B cell (primary cell): ENCODE measurements at regions not wholly inside any gene's neighbourhood (a gene's known extent, or its start where the extent isn't known, plus 50 kb on each side); places are given as distances from the start of the nearest gene placed in this dataset.

Experiments used
- ATAC-seq: fragments of 200-7000 bp; cut with Tn5 transposase; one replicate; pipeline ENCODE4 v1.10.0; 2021; ENCODE audit warnings: low read depth, mild to moderate bottlenecking, moderate number of reproducible peaks, moderate library complexity
- CTCF ChIA-PET: fragments of 350-600 bp; sonication (Branson Sonifier 250); formaldehyde crosslinking; loops from one replicate; lab custom pipeline; 2021; ENCODE audit warnings: antibody characterized with exemption, inconsistent platforms; lab: Charles Lee
- POLR2A ChIA-PET: fragments of 350-600 bp; sonication (Branson Sonifier 250); formaldehyde crosslinking; loops from one replicate; lab custom pipeline; 2021; ENCODE audit warnings: antibody characterized with exemption; lab: Charles Lee
- DNase-seq: peaks from one replicate; pipeline ENCODE4 v3.0.0; 2013
- H2AFZ ChIP-seq: 2 replicates; pipeline ENCODE4 v1.6.1; 2012; ENCODE audit warnings: mild to moderate bottlenecking, low read depth, low read length; ENCODE audit not compliant: insufficient read depth, poor library complexity, severe bottlenecking
- H3K27ac ChIP-seq, 2 donors: 1 replicate in 1 of 2; 2 replicates in 1 of 2; pipeline ENCODE4 v1.5.1; 2012 to 2013; ENCODE audit warnings: low read length in 2 of 2, mild to moderate bottlenecking in 2 of 2, moderate library complexity in 1 of 2
- H3K27me3 ChIP-seq, 4 experiments: fragments of 200-600 bp in 1 of 4; sonication (generic) in 1 of 4; replicated peaks in 1 of 4; 1 replicate in 2 of 4; 2 replicates in 2 of 4; pipeline versions ENCODE4 v1.6.1 to v1.7.0; 2013 to 2016; ENCODE audit warnings: low read length in 3 of 4, mild to moderate bottlenecking in 2 of 4, mixed read lengths in 1 of 4, moderate library complexity in 1 of 4; ENCODE audit not compliant: insufficient read depth in 4 of 4, control insufficient read depth in 3 of 4; ENCODE audit errors: control extremely low read depth in 1 of 4
- H3K36me3 ChIP-seq, 2 experiments: replicated peaks in 1 of 2; 1 replicate in 1 of 2; 2 replicates in 1 of 2; pipeline versions ENCODE4 v1.6.1 to v1.7.1; 2013; ENCODE audit warnings: low read length in 1 of 2; ENCODE audit not compliant: insufficient read depth in 2 of 2, control insufficient read depth in 1 of 2; ENCODE audit errors: control extremely low read depth in 1 of 2, extremely low read depth in 1 of 2
- H3K4me1 ChIP-seq, 2 donors: fragments of 200-600 bp in 1 of 2; sonication (generic) in 1 of 2; 1 replicate in 1 of 2; 2 replicates in 1 of 2; pipeline versions ENCODE4 v1.5.1 to v1.6.1; 2013 to 2017; ENCODE audit warnings: low read length in 2 of 2; ENCODE audit not compliant: control insufficient read depth in 2 of 2, insufficient read depth in 2 of 2
- H3K4me2 ChIP-seq: replicated peaks from 2 replicates; pipeline ENCODE3; 2012; ENCODE audit warnings: mild to moderate bottlenecking, low read depth, low read length; ENCODE audit not compliant: poor library complexity, severe bottlenecking
- H3K4me3 ChIP-seq, 5 experiments: fragments of 200-600 bp in 1 of 5; sonication (generic) in 1 of 5; 1 replicate in 3 of 5; 2 replicates in 2 of 5; pipeline versions ENCODE4 v1.5.1 to v1.7.0; 2011 to 2016; ENCODE audit warnings: low read length in 4 of 5, mild to moderate bottlenecking in 4 of 5, low read depth in 2 of 5, control low read depth in 1 of 5, moderate library complexity in 1 of 5; ENCODE audit not compliant: insufficient read depth in 1 of 5; ENCODE audit errors: control extremely low read depth in 1 of 5, extremely low read depth in 1 of 5
- H3K79me2 ChIP-seq: fragments of 200-600 bp; sonication (generic); one replicate; pipeline ENCODE4 v1.6.0; 2016; ENCODE audit warnings: low read length; ENCODE audit not compliant: control insufficient read depth, insufficient read depth
- H3K9ac ChIP-seq: fragments of 200-600 bp; sonication (generic); 2 replicates; pipeline ENCODE4 v1.6.1; 2017; ENCODE audit warnings: mild to moderate bottlenecking, low read length, moderate library complexity
- H3K9me3 ChIP-seq, 3 donors: one replicate each; pipeline versions ENCODE4 v1.6.1 to v1.7.1; 2013; ENCODE audit warnings: low read length in 2 of 3; ENCODE audit not compliant: control insufficient read depth in 2 of 3, insufficient read depth in 1 of 3; ENCODE audit errors: control extremely low read depth in 1 of 3
- H4K20me1 ChIP-seq: 2 replicates; pipeline ENCODE4 v1.6.0; 2012; ENCODE audit warnings: mild to moderate bottlenecking, low read length; ENCODE audit not compliant: insufficient read depth, control insufficient read depth, poor library complexity, severe bottlenecking
- H3K27ac Mint-ChIP-seq: one replicate; pipeline ENCODE4 v1.8.0; 2021; ENCODE audit warnings: mixed read lengths
- H3K27me3 Mint-ChIP-seq: one replicate; pipeline ENCODE4 v1.8.0; 2021; ENCODE audit warnings: mixed read lengths
- H3K4me1 Mint-ChIP-seq: one replicate; pipeline ENCODE4 v1.8.0; 2021; ENCODE audit warnings: mixed read lengths
- H3K4me3 Mint-ChIP-seq: one replicate; pipeline ENCODE4 v1.8.0; 2021; ENCODE audit warnings: mixed read lengths
- H3K9me3 Mint-ChIP-seq: one replicate; pipeline ENCODE4 v1.8.0; 2022; ENCODE audit warnings: mixed read lengths; ENCODE audit not compliant: insufficient read depth
- CTCF ChIP-seq: fragments of 200-600 bp; IDR thresholded peaks from one replicate; pipeline ENCODE4 v1.8.0; 2022; ENCODE audit warnings: antibody characterized with exemption, mild to moderate bottlenecking
- EZH2 ChIP-seq: IDR thresholded peaks from 2 replicates; pipeline ENCODE4 v1.6.1; 2012; ENCODE audit warnings: borderline replicate concordance, low read depth, mild to moderate bottlenecking, moderate library complexity, low read length; ENCODE audit not compliant: insufficient read depth, poor library complexity, severe bottlenecking
- WGBS: methylation state at CpG from one replicate; pipeline ENCODE4 v1.1.5; 2013; ENCODE audit warnings: missing lambda C conversion rate; ENCODE audit not compliant: insufficient coverage; 5-methylcytosine and 5-hydroxymethylcytosine counted together
- intact Hi-C: fragments of 100-400 bp; cut with micrococcal nuclease; formaldehyde crosslinking; loops from one replicate; pipeline ENCODE4 v1.10.0; 2022

GRCh38 chr1:87957331-87957730 is 628.7 kb downstream of the LMO4 start:
- no peak overlapping the region for H2AFZ ChIP-seq
- no peak overlapping the region for H3K4me3 ChIP-seq
- TF ChIP-seq CTCF (no peak), EZH2 (no peak)
- no peaks in the 10 kb centered on the region for H3K79me2 ChIP-seq
- no peaks in the 10 kb centered on the region for H3K9me3 ChIP-seq
- intact Hi-C loops, result loop anchor here (10.0 kb wide), 1 partner anchor 143 kb away; no protein-coding TSS in a partner anchor
- Mint-ChIP-seq H3K9me3 (no peaks in the 10 kb centered on the region), H3K4me1 (peaks cover 8% of the 10 kb centered on the region), H3K27ac (no peak overlapping the region), H3K27me3 (no peaks in the 10 kb centered on the region), H3K4me3 (no peak overlapping the region)
- no peak overlapping the region for H3K27ac ChIP-seq
- DNase-seq, result no peak
- no peak overlapping the region for H3K9ac ChIP-seq
- no peaks in the 10 kb centered on the region for H4K20me1 ChIP-seq
- POLR2A ChIA-PET, result no interaction called here
- peaks cover 6 to 7% of the 10 kb centered on the region in 2 donors for H3K4me1 ChIP-seq
- no peaks in the 10 kb centered on the region for H3K27me3 ChIP-seq
- CTCF ChIA-PET, result interaction anchor here (1.1 kb wide), 1 partner anchor 663 kb away, joined by 3 read pairs; no protein-coding TSS in a partner anchor
- ATAC-seq, result no peak
- WGBS, result no CpG with 5 or more reads among the region's 3 CpGs
- no peaks in the 10 kb centered on the region for H3K36me3 ChIP-seq
- H3K4me2 ChIP-seq, result no peak overlapping the region

- Histone ChIP-seq H3K27me3 (no peaks in the 10 kb centered on the region), H3K4me1 (peaks cover 5 to 6% of the 10 kb centered on the region in 2 donors), H4K20me1 (no peaks in the 10 kb centered on the region), H3K4me3 (no peak overlapping the region), H3K9ac (no peak overlapping the region), H3K79me2 (no peaks in the 10 kb centered on the region), H3K27ac (no peak overlapping the region), H2AFZ (no peak overlapping the region), H3K9me3 (no peaks in the 10 kb centered on the region), H3K4me2 (no peak overlapping the region), H3K36me3 (no peaks in the 10 kb centered on the region)
- intact Hi-C loops, result loop anchor here (10.0 kb wide), 1 partner anchor 143 kb away; no protein-coding TSS in a partner anchor
- POLR2A ChIA-PET, result no interaction called here
- DNase-seq, result no peak
- Mint-ChIP-seq H3K4me1 (peaks cover 5% of the 10 kb centered on the region), H3K27ac (no peak overlapping the region), H3K4me3 (no peak overlapping the region), H3K9me3 (no peaks in the 10 kb centered on the region), H3K27me3 (no peaks in the 10 kb centered on the region)
- 86% methylated on average over 2 of the region's 4 CpGs for WGBS
- TF ChIP-seq CTCF (no peak), EZH2 (no peak)
- ATAC-seq, result no peak
- CTCF ChIA-PET, result no interaction called here
Measured at GRCh38 chr1:87958201-87958600, 629.5 kb downstream of the LMO4 start.
